ENCODE measurements at regions not wholly inside any gene's neighbourhood (a gene's known extent, or its start where the extent isn't known, plus 50 kb on each side); places are given as distances from the start of the nearest gene placed in this dataset.

GRCh38 chr18:40932862-40933261 lies 1022.2 kb upstream of the PIK3C3 start:
- H3K4me1 Mint-ChIP-seq (ENCODE audit: insufficient read depth, unreplicated experiment), result no peaks in the 10 kb centered on the region
- TF ChIP-seq, protein P1, sequence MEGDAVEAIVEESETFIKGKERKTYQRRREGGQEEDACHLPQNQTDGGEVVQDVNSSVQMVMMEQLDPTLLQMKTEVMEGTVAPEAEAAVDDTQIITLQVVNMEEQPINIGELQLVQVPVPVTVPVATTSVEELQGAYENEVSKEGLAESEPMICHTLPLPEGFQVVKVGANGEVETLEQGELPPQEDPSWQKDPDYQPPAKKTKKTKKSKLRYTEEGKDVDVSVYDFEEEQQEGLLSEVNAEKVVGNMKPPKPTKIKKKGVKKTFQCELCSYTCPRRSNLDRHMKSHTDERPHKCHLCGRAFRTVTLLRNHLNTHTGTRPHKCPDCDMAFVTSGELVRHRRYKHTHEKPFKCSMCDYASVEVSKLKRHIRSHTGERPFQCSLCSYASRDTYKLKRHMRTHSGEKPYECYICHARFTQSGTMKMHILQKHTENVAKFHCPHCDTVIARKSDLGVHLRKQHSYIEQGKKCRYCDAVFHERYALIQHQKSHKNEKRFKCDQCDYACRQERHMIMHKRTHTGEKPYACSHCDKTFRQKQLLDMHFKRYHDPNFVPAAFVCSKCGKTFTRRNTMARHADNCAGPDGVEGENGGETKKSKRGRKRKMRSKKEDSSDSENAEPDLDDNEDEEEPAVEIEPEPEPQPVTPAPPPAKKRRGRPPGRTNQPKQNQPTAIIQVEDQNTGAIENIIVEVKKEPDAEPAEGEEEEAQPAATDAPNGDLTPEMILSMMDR (IDR thresholded peaks at IDR 0.05; ENCODE audit: unreplicated experiment), result no peak
- no peaks in the 10 kb centered on the region for H3K27me3 Mint-ChIP-seq (ENCODE audit: insufficient read depth, unreplicated experiment)
- no peaks in the 10 kb centered on the region for H3K9me3 Mint-ChIP-seq (ENCODE audit: unreplicated experiment)
- no peak overlapping the region for H3K4me3 Mint-ChIP-seq (ENCODE audit: unreplicated experiment)
- POLR2A ChIA-PET, result no interaction called here
- no peak for DNase-seq (ENCODE audit: unreplicated experiment)
- no peaks in the 10 kb centered on the region for H3K36me3 Mint-ChIP-seq (ENCODE audit: insufficient read depth, unreplicated experiment)
- no TSS peak for BruUV-seq (replicated peaks)
- H3K27ac Mint-ChIP-seq (ENCODE audit: low read depth, unreplicated experiment), result no peak overlapping the region
- intact Hi-C loops (cut with micrococcal nuclease), result no loop called here
- CTCF ChIA-PET, result no interaction called here

DNA sequence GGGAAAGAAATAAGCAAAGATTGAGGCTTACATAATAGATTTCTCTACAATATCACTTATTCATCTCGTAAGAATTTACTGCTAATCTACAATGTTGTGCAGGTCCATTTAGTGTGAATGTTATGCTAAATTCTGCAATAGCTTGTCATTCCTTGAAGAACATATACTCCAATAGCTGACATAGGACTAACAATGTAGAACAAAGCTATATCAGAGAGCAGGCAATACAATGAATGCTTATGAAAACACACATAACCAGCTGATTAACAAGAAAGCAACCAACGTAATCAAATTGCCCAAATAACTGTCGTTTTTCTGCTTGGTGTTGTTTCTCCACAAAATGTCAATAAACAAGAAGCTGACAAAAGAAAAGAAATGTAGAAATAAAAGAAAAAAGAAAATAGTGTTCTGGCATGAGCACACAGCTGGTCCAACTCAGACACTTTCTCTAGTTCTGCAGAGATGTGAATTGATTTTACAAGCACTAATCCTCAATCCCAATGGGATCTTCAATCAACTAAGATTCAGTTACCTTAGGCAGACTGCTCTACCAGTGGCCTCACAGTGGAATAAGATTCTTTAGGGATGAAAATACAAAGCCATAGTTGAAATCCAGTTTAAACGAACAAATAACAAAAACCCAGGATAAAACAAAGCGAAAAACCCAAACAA lies 1024.7 kb upstream of the PIK3C3 start:
- POLR2A ChIA-PET, result interaction anchor here (0.7 kb wide), 1 partner anchor 11 kb away, joined by 3 read pairs; no protein-coding TSS in a partner anchor
- Mint-ChIP-seq H3K4me3 (ENCODE audit: unreplicated experiment) (no peak overlapping the region), H3K27me3 (ENCODE audit: insufficient read depth, unreplicated experiment) (no peaks in the 10 kb centered on the region), H3K27ac (ENCODE audit: low read depth, unreplicated experiment) (no peak overlapping the region), H3K36me3 (ENCODE audit: insufficient read depth, unreplicated experiment) (no peaks in the 10 kb centered on the region), H3K9me3 (ENCODE audit: unreplicated experiment) (no peaks in the 10 kb centered on the region), H3K4me1 (ENCODE audit: insufficient read depth, unreplicated experiment) (peaks cover 3% of the 10 kb centered on the region)
- intact Hi-C loops (cut with micrococcal nuclease), result no loop called here
- TF ChIP-seq, protein P1 (IDR thresholded peaks at IDR 0.05; ENCODE audit: unreplicated experiment), result no peak
- DNase-seq (ENCODE audit: unreplicated experiment), result no peak
- no TSS peak for BruUV-seq (replicated peaks)
- CTCF ChIA-PET, result interaction anchor here (1.5 kb wide), 1 partner anchor 17 kb away, joined by 4 read pairs; no protein-coding TSS in a partner anchor

DNA sequence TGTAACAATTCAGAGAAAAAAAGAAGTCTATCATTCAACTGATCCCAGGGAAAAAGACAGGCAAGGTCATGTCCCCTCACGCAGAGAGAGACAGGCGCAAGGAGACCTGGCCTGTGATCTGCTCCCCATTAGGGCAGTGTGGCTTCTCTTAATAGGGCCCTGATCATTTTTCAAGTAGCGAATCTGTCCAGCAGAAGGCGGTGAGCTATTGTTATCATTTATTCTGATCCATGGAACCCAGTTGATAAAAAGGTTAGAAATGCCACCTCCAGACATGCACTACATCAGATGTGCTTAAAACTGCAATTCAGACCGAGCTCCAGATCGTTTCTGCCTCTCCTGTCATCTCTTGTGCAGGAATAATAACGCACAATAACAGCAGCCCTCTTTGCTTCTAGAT lies 1025.6 kb upstream of the PIK3C3 start:
- H3K9me3 Mint-ChIP-seq (ENCODE audit: unreplicated experiment), result no peaks in the 10 kb centered on the region
- POLR2A ChIA-PET, result interaction anchor here (0.6 kb wide), 1 partner anchor 810 kb away, joined by 3 read pairs; no protein-coding TSS in a partner anchor
- BruUV-seq (replicated peaks), result no TSS peak
- CTCF ChIA-PET, result interaction anchor here (0.6 to 0.9 kb wide), 2 partner anchors 23 to 168 kb away, joined by 3 read pairs; no protein-coding TSS in a partner anchor
- no peaks in the 10 kb centered on the region for H3K36me3 Mint-ChIP-seq (ENCODE audit: insufficient read depth, unreplicated experiment)
- peaks cover 5% of the 10 kb centered on the region for H3K4me1 Mint-ChIP-seq (ENCODE audit: insufficient read depth, unreplicated experiment)
- H3K27me3 Mint-ChIP-seq (ENCODE audit: insufficient read depth, unreplicated experiment), result no peaks in the 10 kb centered on the region
- no peak for DNase-seq (ENCODE audit: unreplicated experiment)
- no peak overlapping the region for H3K4me3 Mint-ChIP-seq (ENCODE audit: unreplicated experiment)
- TF ChIP-seq, protein P1 (IDR thresholded peaks at IDR 0.05; ENCODE audit: unreplicated experiment), result no peak
- intact Hi-C loops (cut with micrococcal nuclease), result no loop called here
- no peak overlapping the region for H3K27ac Mint-ChIP-seq (ENCODE audit: low read depth, unreplicated experiment)

DNA sequence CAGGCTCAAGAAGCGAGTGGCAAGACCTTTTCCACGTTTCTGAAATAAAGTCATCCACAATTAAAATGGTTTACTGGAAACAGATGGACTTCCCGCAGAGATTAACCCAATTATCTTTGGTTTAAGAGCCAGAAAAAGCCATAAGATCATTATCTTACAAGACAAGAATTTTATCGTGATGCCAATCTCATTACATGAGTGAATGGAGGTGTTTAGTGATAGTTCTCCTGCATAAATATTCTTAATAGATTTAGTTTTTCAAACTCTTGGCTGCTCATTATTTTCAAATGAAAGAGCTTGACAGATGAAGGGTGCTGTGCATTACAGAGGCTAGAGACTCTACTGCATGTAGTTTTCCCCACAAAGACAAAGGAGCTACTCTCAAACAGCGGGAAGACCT lies 1028.4 kb upstream of the PIK3C3 start:
- CTCF ChIA-PET, result no interaction called here

More for the DNA sequence above, 1028.4 kb upstream of the PIK3C3 start:
- no peaks in the 10 kb centered on the region for H3K9me3 Mint-ChIP-seq (ENCODE audit: unreplicated experiment)
- H3K4me3 Mint-ChIP-seq (ENCODE audit: unreplicated experiment), result no peak overlapping the region
- POLR2A ChIA-PET, result no interaction called here
- no peak overlapping the region for H3K27ac Mint-ChIP-seq (ENCODE audit: low read depth, unreplicated experiment)
- DNase-seq (ENCODE audit: unreplicated experiment), result no peak
- no TSS peak for BruUV-seq (replicated peaks)
- H3K36me3 Mint-ChIP-seq (ENCODE audit: insufficient read depth, unreplicated experiment), result no peaks in the 10 kb centered on the region
- H3K27me3 Mint-ChIP-seq (ENCODE audit: insufficient read depth, unreplicated experiment), result no peaks in the 10 kb centered on the region
- peaks cover 5% of the 10 kb centered on the region for H3K4me1 Mint-ChIP-seq (ENCODE audit: insufficient read depth, unreplicated experiment)
- intact Hi-C loops (cut with micrococcal nuclease), result no loop called here
- TF ChIP-seq, protein P1 (IDR thresholded peaks at IDR 0.05; ENCODE audit: unreplicated experiment), result no peak

Data from MCF 10A (cell line).